DMS114 treated with DMSO at 0.1 percent for 48 hours (cell line): ENCODE measurements at regions not wholly inside any gene's neighbourhood (a gene's known extent, or its start where the extent isn't known, plus 50 kb on each side); places are given as distances from the start of the nearest gene placed in this dataset.

Experiments used
- DNase-seq: peaks from one replicate; lab custom pipeline; 2025; ENCODE audit not compliant: unreplicated experiment; lab: John Stamatoyannopoulos, UW

GRCh38 chr4:67125636-67126514, 419.4 kb downstream of the CENPC start:
- DNase-seq, result no peak

GRCh38 chr4:67124716-67125115, 420.6 kb downstream of the CENPC start:
- no peak for DNase-seq

DNA sequence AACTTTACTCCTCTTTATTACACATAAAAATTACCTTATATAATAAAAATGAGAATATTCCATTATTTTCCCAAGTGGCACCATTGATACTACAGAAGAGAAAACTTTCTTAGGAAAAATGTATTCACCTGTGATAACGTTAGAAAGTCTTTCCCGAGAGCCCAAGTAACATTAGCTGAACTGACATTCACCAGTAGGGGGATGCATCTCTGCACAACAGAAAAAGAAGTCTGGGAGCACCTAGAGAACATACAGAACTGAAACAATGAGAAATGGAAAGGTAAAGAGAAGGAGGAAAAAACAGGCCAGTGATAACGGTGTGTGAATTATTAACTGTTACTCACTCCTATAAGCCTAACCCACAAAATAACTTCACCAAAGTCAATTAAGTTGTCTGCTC, 423.3 kb downstream of the CENPC start:
- no peak for DNase-seq

DNA sequence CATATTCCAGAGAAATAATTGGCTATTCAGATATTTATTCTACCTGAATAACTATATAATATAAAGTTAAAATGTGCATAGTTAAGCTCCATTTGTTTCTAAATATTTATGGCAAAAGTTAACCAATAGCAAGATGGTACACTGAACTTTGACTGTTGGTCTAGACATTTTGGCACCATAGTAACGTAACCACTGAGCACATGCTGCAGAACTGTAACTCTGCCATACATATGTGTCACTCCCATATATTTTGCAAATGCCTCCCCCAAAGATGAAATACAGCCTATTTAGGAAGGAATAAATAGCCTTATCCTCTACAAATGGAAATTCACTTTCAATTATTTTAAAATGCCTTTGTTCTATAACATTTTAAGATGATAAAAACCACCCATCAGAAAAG, 424.9 kb downstream of the CENPC start:
- DNase-seq, result no peak

- no peak for DNase-seq
Observed at GRCh38 chr4:67109276-67109675, 436.0 kb downstream of the CENPC start.

- DNase-seq, result no peak
Observed at GRCh38 chr4:67106861-67107460, 438.3 kb downstream of the CENPC start.

DNA sequence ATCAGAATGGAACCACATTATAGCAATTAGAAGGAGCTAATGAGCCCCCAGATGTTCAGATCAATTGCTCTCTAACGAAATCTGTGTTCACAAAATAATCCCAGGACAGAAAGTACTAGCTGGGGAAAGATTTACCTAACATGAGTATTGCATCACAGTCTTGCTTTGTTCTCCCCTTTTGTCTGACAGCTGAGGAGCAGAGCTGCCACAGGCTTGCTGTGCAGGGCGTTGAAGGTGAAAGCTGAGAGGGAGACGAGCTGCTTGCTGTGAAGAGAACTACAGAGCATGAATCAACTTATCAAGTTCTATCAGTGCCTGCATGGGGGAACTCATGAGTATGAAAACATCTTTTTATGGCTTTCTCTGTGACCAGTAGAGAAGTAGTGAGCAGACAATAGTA, 441.2 kb downstream of the CENPC start:
- DNase-seq, result no peak

- DNase-seq, result no peak
Observed at GRCh38 chr4:67103001-67103747, 442.1 kb downstream of the CENPC start.

DNA sequence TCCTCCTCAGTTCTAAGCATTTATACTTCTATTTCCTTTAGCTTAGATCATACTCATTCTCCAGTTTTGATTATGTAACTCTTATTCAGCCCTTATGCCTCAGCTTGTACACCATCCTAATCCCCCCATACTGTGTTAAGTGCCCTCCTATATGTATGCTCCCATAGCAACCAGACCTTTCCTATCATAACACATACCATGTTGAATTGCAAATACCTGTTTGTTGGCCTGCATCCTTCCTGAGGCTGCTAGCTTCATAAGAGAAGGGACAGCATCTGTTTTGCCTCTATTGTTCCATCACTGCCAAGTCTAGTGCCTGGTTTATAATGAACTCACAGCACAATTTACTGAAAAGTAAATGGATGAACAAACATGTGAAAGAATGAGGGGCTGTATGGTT, 443.7 kb downstream of the CENPC start:
- DNase-seq, result no peak

GRCh38 chr4:67092351-67092750, 453.0 kb downstream of the CENPC start:
- no peak for DNase-seq

GRCh38 chr4:67091673-67092072, 453.6 kb downstream of the CENPC start:
- no peak for DNase-seq

GRCh38 chr4:67087897-67088296, 457.4 kb downstream of the CENPC start:
- DNase-seq, result peak; percentile 0

DNA sequence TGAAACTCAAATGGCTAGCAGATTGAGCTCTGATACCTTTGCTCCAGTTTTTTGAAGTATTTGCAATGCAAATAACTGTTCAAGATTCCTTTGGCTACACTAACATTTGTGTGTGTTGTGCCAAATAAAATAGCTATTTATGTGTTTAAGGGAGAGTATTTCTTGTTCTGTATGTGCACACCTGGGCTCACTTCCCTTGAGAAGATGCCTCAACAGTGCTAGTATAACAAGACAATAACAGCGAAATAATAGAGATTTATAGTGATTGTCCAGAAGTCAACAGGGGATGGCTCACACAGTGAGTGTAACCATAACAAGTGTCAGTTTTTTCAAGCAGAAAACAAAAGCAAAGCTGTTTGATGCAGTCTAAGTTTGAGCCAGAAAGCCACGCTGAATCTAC, 460.5 kb downstream of the CENPC start:
- DNase-seq, result no peak

DNA sequence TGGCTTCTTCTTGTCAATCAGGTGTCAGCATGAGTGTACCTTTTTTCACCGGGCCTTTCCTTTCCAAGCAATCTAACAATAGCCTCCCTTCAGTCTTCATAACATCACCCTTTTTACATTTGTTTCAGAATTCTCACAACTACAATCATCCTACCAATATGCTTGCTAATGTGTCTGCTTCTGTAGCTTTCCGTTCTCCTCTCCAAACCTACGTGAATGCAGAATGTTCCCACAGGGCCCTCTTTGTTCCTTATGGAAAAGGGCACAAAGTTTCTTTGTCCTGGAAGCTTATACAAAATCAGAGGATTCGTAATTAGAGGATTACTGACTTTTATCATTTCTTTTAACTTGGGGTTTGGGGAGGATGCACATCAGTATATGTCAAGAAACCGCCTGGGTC, 461.8 kb downstream of the CENPC start:
- DNase-seq, result no peak

- no peak for DNase-seq
Observed at GRCh38 chr4:67082746-67083145, 462.6 kb downstream of the CENPC start.

GRCh38 chr4:67080046-67080557, 465.2 kb downstream of the CENPC start:
- no peak for DNase-seq

GRCh38 chr4:67071641-67072040, 473.7 kb downstream of the CENPC start:
- DNase-seq, result no peak

- DNase-seq, result no peak
Observed at GRCh38 chr4:67055319-67055718, 490.0 kb downstream of the CENPC start.

GRCh38 chr4:67054896-67055295, 490.4 kb downstream of the CENPC start:
- no peak for DNase-seq

- DNase-seq, result no peak
Observed at GRCh38 chr4:67052814-67053675, 492.3 kb downstream of the CENPC start.
